SK-N-DZ (cell line): ENCODE measurements at regions not wholly inside any gene's neighbourhood (a gene's known extent, or its start where the extent isn't known, plus 50 kb on each side); places are given as distances from the start of the nearest gene placed in this dataset.
"Not testable (repeated sequence)": the region's sequence is repeated elsewhere in the genome, so short reads cannot be mapped to it uniquely, and the experiment has no call there.

ENCODE experiments used
- DNase-seq: peaks from one replicate; pipeline ENCODE4 v3.0.0-alpha.2; 2015; ENCODE audit warnings: low spot score

DNA sequence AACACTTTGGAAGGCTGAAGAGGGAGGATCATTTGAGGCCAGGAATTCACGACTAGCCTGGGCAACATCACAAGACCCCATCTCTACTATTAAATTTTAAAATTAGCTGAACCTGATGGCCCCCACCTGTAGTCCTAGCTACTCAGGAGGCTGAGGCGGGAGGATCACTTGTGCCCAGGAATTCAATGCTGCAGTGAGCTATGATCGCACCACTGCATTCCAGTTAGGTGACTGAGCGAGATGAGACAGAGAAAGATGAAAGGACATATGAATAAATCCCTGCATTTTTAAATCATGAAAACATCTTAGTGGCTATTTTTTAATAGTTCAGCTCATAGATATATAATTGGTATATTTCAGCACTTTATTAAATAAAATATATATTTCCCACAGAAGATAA, 93.8 kb downstream of the GPR63 start:
- DNase-seq: no peak

GRCh38 chr6:96742702-96743101, 94.6 kb downstream of the GPR63 start:
- peak; percentile 93 for DNase-seq

DNA sequence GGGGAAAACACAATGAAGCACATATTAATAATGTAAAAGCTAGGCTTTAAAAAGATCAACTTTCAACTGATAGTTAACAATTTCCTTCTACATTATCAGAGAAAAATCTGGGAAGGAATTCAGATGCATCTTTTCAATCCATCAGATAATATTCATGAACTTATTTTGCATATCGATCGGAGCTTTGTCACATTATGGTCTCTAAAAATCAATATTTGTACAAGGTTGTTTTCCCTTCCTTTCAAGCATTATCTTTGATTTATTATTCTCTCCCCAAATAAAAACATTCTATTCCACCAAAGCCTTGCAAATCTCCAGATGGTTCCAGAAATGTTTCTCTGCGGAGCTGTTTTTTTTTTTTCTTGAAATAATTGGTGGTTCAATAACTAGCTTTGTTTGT, 101.9 kb downstream of the GPR63 start:
- DNase-seq: no peak

DNA sequence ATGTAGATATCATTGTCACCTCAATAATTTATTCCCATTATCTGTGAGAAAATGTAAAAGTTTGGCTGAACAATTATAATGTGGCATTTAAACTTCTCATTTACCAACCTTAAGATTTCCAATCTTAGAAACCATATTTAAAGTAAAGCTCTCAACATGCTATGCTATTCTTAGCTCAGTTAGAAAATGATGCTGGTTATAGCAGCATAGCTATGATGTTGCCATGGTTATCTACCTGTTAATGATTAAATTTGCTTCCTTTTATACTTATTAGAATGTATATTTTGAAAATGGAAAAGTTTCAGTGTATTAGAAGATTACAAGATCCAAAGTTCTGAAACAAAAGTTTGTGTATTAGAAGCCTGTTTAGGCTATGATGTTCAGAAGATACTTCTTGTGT, 110.1 kb downstream of the GPR63 start:
- DNase-seq: no peak

DNA sequence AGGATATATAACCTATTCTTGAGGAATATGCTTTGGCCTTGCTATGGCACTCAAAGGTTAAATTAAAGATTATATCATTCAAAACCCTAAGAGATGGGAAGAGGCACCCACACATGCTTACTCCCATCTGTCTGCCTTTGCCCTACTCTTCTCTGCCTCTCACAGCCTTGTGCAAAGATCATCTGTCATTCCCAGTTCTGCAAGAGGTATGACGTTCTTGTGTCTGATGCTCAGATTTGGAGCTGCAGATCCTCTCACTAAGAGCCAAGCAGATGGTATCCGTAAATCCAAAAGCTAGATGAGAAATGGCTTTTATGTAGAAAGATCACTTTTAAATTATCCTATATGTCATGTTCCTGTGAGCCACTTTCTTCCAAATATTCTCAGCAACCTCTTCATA, 112.0 kb downstream of the GPR63 start:
- no peak for DNase-seq

DNA sequence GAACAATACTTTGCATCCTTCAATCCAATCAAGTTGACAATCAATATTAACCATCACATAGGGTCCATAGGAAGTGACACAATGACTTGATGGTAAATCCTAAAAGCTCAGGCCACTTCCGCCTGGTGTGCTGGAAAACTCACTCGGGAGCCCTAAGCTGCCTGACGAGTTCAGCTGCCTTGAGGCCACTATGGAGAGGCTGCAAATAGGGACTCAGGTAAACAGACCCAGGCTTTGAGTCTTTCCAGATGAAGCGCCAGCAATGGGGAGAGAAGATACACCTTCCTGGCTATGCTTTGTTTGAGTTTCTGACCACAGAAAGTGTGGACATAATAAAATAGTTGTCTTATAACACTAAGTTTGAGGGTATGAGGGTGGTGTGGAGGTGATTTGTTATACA, 112.6 kb downstream of the GPR63 start:
- no peak for DNase-seq

DNA sequence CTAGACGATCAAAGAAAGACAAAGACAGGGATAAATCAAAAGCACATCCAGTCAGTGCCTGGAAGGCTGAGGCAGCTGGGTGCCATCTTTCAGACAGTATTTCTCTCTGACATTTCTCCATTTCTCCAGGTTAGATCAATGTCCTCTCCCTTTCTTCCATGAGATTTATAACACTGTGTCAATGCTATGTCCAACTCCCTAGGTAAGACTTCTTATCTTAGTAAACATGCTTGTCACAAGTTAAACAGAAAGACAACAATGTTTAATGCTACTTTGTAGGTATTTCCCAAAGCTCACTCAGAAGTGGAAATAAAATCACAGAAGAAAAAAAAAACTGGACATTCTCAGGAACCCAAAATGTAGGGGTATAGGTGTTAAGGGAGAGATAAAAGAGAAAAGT, 113.9 kb downstream of the GPR63 start:
- no peak for DNase-seq

GRCh38 chr6:96721227-96721626, 116.0 kb downstream of the GPR63 start:
- DNase-seq: no peak

GRCh38 chr6:96716221-96716620, 121.1 kb downstream of the GPR63 start:
- DNase-seq: peak; percentile 19

GRCh38 chr6:96715608-96716007, 121.7 kb downstream of the GPR63 start:
- no peak for DNase-seq

- peak; percentile 43 for DNase-seq
Observed at GRCh38 chr6:96704713-96705112, 132.6 kb downstream of the GPR63 start.

- DNase-seq: no peak
Observed at GRCh38 chr6:96702626-96703025, 134.7 kb downstream of the GPR63 start.

- no peak for DNase-seq
Observed at GRCh38 chr6:96700915-96701314, 136.4 kb downstream of the GPR63 start.

- DNase-seq: not testable (repeated sequence)
Observed at GRCh38 chr6:96694429-96694828, 131.5 kb downstream of the FHL5 start.

GRCh38 chr6:96687121-96687520, 124.2 kb downstream of the FHL5 start:
- no peak for DNase-seq

- DNase-seq: no peak
Observed at GRCh38 chr6:96685702-96686101, 122.8 kb downstream of the FHL5 start.

DNA sequence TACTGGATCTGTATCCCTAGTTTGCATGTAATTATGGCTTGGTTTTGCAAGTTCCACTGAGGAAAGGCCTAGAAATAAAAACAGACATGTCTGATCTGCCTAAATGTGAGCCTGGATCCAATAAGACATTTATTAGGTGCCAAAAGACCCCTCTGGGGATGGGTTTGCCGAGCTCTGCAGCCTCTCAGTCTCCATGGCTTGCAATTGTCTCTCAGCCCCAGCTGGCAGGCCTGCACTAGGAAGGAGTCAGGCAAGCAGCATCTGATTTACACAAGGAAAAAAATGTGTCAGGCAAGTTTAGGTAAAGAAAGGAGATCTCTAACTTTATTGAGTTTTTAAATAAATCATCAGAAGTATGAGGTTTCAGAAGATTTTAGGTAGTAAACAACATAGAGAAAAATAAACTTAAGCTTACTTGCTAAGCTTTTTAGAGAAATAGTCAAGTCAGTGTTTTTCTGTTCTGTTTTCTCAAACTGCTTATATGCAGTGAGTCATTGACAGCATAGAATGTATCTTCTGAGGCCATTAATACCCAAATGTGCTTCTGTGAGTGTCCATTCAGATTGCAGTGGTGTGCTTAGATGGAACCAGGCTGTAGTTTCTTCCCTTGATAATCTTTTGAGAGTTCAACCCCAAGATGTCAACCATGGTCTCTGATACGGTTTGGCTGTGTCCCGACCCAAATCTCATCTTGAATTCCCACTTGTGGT, 121.0 kb downstream of the FHL5 start:
- DNase-seq: no peak

GRCh38 chr6:96682017-96682416, 119.1 kb downstream of the FHL5 start:
- no peak for DNase-seq

DNA sequence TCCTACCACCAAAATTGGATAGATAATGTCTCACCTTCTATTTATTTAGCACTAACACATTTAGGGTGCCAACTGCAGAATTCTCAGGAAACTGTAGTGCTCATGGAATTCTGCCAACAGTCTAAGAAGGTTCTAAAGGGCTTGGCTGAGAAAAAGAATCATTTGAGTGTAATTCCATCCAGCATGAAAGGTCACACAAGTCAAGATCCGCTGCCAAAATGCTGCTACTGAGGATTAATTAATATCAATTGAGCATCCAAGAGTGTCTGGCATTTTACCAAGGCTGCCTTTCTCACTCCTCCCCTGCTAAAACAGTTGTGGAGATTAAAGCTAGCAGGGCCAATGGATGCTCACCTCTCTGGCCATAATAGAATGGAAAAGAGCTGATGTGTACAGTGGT, 112.7 kb downstream of the FHL5 start:
- DNase-seq: no peak
